ENCODE measurements at regions not wholly inside any gene's neighbourhood (a gene's known extent, or its start where the extent isn't known, plus 50 kb on each side); places are given as distances from the start of the nearest gene placed in this dataset.

DNA sequence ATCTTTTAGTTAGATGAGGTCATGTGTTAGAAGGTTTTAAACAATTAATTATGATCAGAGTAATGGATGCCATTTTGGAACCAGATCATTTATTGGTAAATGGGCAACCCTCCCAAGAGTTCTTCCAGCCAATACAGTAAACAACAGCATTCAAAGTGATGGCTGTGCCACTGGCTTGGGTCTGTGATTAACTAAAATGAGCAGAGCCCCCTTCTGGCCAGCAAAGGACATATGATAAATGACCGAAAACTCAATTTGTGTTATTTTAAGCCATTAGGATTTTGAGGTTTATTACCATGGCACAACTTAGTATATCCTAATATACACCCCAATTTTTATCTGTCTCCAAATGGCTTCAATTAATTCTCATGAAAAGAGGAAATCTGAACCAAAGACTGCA is 90.8 kb upstream of the NPFFR2 start:
- CTCF ChIA-PET: no interaction called here
- Mint-ChIP-seq H3K27me3 (ENCODE audit: low read depth) (no peaks in the 10 kb centered on the region), H3K9me3 (ENCODE audit: insufficient read depth) (no peaks in the 10 kb centered on the region), H3K27ac (no peak overlapping the region), H3K4me1 (ENCODE audit: low read depth) (no peaks in the 10 kb centered on the region), H3K36me3 (ENCODE audit: low read depth) (no peaks in the 10 kb centered on the region), H3K4me3 (no peak overlapping the region)
- DNase-seq (no peak), ATAC-seq (no peak)
- POLR2A ChIA-PET: no interaction called here

DNA sequence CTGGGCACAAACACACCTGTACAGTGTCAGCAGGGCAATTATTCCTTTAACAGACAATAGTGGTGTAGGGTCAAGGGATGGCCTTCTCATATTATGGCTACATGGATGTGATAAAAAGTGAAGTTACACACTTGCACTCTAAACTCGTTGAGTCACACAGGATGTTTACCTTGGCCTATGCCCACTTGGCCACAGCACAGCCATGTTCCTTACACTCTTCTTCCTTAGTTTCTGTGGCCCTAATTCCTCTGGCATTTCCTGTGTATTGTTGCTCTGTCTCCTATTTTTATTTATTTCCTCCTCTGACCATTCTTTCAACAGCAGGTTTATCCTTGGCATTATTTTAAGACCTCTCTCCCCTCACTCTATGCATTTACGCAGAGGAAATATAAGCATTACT is 86.8 kb upstream of the NPFFR2 start:
- ChIA-PET POLR2A (no interaction called here), CTCF (no interaction called here)
- ATAC-seq: no peak
- Mint-ChIP-seq H3K9me3 (ENCODE audit: insufficient read depth) (no peaks in the 10 kb centered on the region), H3K4me3 (no peak overlapping the region), H3K4me1 (ENCODE audit: low read depth) (no peaks in the 10 kb centered on the region), H3K27ac (no peak overlapping the region), H3K27me3 (ENCODE audit: low read depth) (no peaks in the 10 kb centered on the region), H3K36me3 (ENCODE audit: low read depth) (no peaks in the 10 kb centered on the region)
- no peak for DNase-seq

DNA sequence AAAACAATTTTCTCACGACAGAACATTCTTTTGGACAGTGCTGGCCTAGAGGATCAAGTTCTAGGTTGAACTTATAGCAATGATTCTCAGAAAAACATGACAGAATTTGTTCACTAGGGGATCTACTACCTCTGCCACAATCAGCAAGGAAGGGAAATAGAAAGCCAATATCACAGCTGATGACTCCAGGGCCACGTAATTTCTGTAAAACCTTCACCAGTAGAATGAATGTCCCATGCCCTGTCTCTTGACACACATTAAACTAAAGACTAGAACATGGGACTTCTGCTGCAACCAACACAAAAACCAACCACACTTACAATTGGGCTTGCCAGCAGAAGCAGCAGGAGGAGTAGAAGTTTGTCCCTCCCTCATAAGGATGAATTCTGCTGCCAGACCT is 86.0 kb upstream of the NPFFR2 start:
- Mint-ChIP-seq H3K27ac (no peak overlapping the region), H3K9me3 (ENCODE audit: insufficient read depth) (no peaks in the 10 kb centered on the region), H3K27me3 (ENCODE audit: low read depth) (no peaks in the 10 kb centered on the region), H3K4me3 (no peak overlapping the region), H3K4me1 (ENCODE audit: low read depth) (no peaks in the 10 kb centered on the region), H3K36me3 (ENCODE audit: low read depth) (no peaks in the 10 kb centered on the region)
- DNase-seq (no peak), ATAC-seq (no peak)
- CTCF ChIA-PET: no interaction called here
- POLR2A ChIA-PET: no interaction called here

DNA sequence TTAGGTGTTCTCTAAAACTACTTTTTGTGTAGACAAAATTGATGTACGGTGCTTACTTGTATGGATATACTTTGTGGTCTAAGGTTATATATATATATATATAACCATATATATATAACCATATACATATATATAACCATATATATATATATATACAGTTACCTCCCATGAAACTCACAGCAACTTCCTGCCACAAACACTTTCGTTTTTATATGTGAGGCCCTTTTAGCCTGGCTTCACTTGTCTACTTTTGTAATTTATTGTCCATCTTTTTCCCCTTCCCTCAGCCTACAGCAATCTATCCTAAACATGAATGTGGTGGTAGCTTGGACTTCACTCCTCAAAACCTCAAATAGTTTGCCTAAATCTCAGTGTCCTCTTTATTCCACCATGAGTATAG is 72.8 kb upstream of the NPFFR2 start:
- no peaks in the 10 kb centered on the region for H3K4me1 Mint-ChIP-seq (ENCODE audit: low read depth)
- H3K36me3 Mint-ChIP-seq (ENCODE audit: low read depth): no peaks in the 10 kb centered on the region
- no peaks in the 10 kb centered on the region for H3K27me3 Mint-ChIP-seq (ENCODE audit: low read depth)
- ChIA-PET POLR2A (no interaction called here), CTCF (no interaction called here)
- H3K4me3 Mint-ChIP-seq: no peak overlapping the region
- no peak for DNase-seq
- ATAC-seq: no peak
- H3K27ac Mint-ChIP-seq: no peak overlapping the region
- H3K9me3 Mint-ChIP-seq (ENCODE audit: insufficient read depth): no peaks in the 10 kb centered on the region

DNA sequence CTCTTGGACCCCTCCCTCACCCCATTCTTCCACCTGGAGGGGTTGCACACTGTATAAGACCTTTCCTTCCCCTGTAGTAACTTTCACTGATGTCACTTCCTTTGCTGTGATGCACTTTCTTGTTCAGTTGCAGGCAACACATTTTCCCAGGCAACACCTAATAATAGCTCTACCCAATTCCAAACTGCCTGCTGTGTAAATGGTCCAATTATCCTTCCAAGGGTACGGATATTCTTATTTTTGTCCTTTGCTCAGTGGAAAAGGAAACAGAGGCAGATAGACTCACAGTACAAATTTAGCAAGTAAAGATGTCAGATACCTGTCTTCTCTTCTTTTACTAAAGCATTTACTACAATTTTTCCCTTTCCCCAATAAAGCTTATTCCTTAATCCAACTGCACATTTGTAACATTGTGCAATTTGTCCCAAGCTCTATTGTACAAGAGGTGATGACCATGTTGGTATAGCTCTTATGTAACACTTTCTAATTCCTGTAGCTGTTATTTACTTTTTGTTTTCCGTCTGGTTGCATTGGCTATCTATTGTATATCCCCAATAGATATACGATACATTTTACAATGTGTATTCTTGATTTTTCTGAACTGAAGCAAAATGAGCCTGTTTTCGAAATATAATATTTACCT is 69.1 kb upstream of the NPFFR2 start:
- DNase-seq (no peak), ATAC-seq (no peak)
- Mint-ChIP-seq H3K4me1 (ENCODE audit: low read depth) (no peaks in the 10 kb centered on the region), H3K27me3 (ENCODE audit: low read depth) (no peaks in the 10 kb centered on the region), H3K36me3 (ENCODE audit: low read depth) (no peaks in the 10 kb centered on the region), H3K9me3 (ENCODE audit: insufficient read depth) (no peaks in the 10 kb centered on the region), H3K4me3 (no peak overlapping the region), H3K27ac (no peak overlapping the region)
- ChIA-PET CTCF (no interaction called here), POLR2A (no interaction called here)

DNA sequence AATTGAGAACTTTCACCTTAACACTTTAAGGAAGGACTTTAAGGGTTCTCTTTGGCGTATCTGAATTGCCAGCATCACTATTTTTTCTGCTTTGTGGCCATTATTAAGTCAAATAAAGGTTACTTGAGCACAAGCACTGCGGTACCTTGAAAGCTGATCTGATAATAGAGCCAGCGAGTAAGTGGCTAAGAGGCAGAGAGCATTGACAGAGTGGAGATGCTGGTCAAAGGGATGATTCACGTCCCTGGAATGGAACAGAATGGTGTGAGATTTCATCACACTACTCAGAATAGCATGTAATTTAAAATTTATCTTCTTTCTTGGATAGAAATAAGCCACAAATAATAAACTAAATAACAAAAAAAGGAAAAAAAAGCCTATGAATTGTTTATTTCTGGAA is 57.1 kb upstream of the NPFFR2 start:
- Mint-ChIP-seq H3K27ac (no peak overlapping the region), H3K36me3 (ENCODE audit: low read depth) (no peaks in the 10 kb centered on the region), H3K4me1 (ENCODE audit: low read depth) (no peaks in the 10 kb centered on the region), H3K27me3 (ENCODE audit: low read depth) (no peaks in the 10 kb centered on the region), H3K9me3 (ENCODE audit: insufficient read depth) (no peaks in the 10 kb centered on the region), H3K4me3 (no peak overlapping the region)
- POLR2A ChIA-PET: no interaction called here
- CTCF ChIA-PET: no interaction called here
- DNase-seq: no peak
- ATAC-seq: no peak

DNA sequence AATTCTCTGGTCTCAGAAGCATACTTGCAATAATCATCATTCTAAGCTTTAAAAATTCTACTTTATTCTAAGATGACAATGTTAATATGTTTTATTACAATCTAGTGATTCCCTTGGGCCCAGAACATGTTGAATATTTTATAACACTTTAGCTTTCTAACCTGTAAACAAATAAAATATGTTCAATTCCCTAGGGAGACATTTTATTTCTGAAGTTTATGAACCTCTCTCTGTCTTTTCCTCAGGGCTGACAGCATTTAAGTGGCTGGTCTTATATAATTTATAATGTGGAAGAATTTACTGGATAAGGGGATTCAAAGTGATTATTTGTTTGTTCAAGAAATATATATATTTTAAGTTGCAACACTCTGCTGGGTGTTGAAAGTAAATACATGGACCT is 55.3 kb upstream of the NPFFR2 start:
- DNase-seq: no peak
- Mint-ChIP-seq H3K4me3 (no peak overlapping the region), H3K27ac (no peak overlapping the region), H3K4me1 (ENCODE audit: low read depth) (no peaks in the 10 kb centered on the region), H3K27me3 (ENCODE audit: low read depth) (no peaks in the 10 kb centered on the region), H3K9me3 (ENCODE audit: insufficient read depth) (no peaks in the 10 kb centered on the region), H3K36me3 (ENCODE audit: low read depth) (no peaks in the 10 kb centered on the region)
- ChIA-PET POLR2A (no interaction called here), CTCF (no interaction called here)
- no peak for ATAC-seq

DNA sequence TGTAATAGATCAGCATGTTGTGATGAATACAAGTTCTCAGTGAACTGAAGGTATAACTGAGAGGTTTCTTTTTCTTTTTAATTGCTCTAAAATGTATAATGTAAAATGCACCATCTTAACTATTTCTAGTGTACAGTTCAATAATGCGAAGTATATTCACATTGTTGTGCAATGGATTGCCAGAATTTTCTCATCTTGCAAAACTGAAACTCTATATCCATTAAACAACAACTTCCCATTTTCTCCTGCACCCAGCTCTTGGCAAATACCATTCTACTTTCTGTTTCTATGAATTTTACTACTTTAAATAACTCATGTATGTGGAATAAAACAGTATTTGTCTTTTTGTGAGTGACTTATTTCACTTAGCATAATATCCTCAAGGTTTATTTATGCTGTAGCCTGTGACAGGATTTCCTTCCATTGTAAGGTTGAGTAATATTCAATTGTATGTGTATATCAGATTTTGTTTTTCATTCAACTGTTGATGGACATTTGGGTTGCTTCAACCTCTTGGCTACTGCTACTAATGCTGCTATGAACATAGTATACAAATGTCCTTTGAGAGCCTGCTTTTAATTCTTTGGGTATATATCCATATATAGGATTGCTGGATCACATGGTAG is 53.5 kb upstream of the NPFFR2 start:
- DNase-seq (no peak), ATAC-seq (no peak)
- no peaks in the 10 kb centered on the region for H3K4me1 Mint-ChIP-seq (ENCODE audit: low read depth)
- no peaks in the 10 kb centered on the region for H3K36me3 Mint-ChIP-seq (ENCODE audit: low read depth)
- POLR2A ChIA-PET: no interaction called here
- CTCF ChIA-PET: no interaction called here
- H3K4me3 Mint-ChIP-seq: no peak overlapping the region
- H3K9me3 Mint-ChIP-seq (ENCODE audit: insufficient read depth): no peaks in the 10 kb centered on the region
- no peaks in the 10 kb centered on the region for H3K27me3 Mint-ChIP-seq (ENCODE audit: low read depth)
- H3K27ac Mint-ChIP-seq: no peak overlapping the region

DNA sequence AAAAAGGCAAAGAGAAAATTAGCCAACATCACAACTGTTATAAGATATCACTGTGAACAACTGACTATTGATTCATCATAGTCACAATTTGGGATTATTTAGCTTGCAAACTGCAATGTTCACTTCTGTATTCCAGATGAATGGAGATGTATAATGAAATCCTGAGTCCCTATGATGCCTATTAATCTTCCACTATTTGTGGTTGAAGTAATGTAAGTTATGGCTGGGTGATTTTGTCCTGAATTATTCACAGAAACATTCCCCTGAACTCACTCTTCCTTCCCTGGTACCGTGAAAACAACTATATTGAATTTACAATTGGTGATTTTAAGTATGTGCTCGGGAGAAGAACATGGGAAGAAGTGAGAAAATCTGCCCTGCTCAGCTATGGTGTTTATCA is 50.8 kb upstream of the NPFFR2 start:
- no peak overlapping the region for H3K27ac Mint-ChIP-seq
- no peak for ATAC-seq
- H3K4me1 Mint-ChIP-seq (ENCODE audit: low read depth): no peaks in the 10 kb centered on the region
- no peak overlapping the region for H3K4me3 Mint-ChIP-seq
- H3K27me3 Mint-ChIP-seq (ENCODE audit: low read depth): no peaks in the 10 kb centered on the region
- H3K36me3 Mint-ChIP-seq (ENCODE audit: low read depth): no peaks in the 10 kb centered on the region
- DNase-seq: no peak
- H3K9me3 Mint-ChIP-seq (ENCODE audit: insufficient read depth): no peaks in the 10 kb centered on the region
- ChIA-PET CTCF (no interaction called here), POLR2A (no interaction called here)

All from activated CD8-positive, alpha-beta T cell treated with anti-CD3 and anti-CD28 coated beads, Interleukin-2, amount 10 ng/mL, durations not matched to agents 7 days and 5 days (primary cell).